BE2C (cell line): ENCODE measurements at regions not wholly inside any gene's neighbourhood (a gene's known extent, or its start where the extent isn't known, plus 50 kb on each side); places are given as distances from the start of the nearest gene placed in this dataset.

Experiments
- DNase-seq: peaks from one replicate; pipeline ENCODE4 v3.0.0-alpha.2; 2020
- H3K27me3 ChIP-seq: fragments of 250-450 bp; sonication (Bioruptor Pico); 2 replicates; pipeline ENCODE4 v1.5.1; 2020; ENCODE audit warnings: mild to moderate bottlenecking
- H3K36me3 ChIP-seq: fragments of 250-450 bp; sonication (Bioruptor Pico); 2 replicates; pipeline ENCODE4 v1.5.1; 2020; ENCODE audit warnings: mild to moderate bottlenecking
- H3K4me1 ChIP-seq: fragments of 250-450 bp; sonication (Bioruptor Pico); 2 replicates; pipeline ENCODE4 v1.5.1; 2020
- H3K4me3 ChIP-seq: 2 replicates; pipeline ENCODE4 v1.5.1; 2011; ENCODE audit warnings: low read depth, low read length
- H3K9me3 ChIP-seq: fragments of 250-450 bp; sonication (Bioruptor Pico); 2 replicates; pipeline ENCODE4 v1.5.1; 2020
- TF ChIP-seq, protein P1 (sequence below): IDR thresholded peaks from 2 replicates; pipeline ENCODE4 v1.5.1; 2012; ENCODE audit warnings: mild to moderate bottlenecking, low read depth, low read length

DNA sequence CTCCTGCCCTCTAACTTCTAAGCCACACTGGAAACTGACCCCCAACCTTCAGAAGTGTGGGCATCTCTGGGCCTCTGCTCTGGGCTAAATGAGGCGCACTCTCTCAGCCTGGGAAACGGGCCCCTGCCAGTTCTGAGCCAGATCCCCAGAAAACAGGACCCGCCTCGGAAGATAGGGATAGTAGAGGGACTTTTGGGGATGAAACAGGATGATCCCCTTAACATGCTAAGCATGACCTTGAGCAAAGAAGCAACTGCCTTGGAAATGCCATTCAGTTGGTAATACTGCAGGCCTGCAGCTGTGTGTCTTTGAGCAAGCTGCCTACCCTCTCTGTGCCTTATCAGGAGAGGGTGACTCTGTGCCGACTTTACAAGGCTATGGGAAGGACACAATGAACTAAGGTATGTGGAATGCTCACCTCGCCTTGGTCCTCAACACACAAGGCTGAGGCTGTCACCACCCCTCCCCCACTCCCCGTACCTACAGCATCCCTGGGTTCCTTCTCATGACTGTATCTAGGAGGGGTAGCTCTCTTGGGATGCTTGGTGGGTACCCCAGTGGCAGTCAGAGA lies 54.0 kb downstream of the NCOR2 start:
- no peak overlapping the region for H3K4me3 ChIP-seq
- TF ChIP-seq, protein P1, sequence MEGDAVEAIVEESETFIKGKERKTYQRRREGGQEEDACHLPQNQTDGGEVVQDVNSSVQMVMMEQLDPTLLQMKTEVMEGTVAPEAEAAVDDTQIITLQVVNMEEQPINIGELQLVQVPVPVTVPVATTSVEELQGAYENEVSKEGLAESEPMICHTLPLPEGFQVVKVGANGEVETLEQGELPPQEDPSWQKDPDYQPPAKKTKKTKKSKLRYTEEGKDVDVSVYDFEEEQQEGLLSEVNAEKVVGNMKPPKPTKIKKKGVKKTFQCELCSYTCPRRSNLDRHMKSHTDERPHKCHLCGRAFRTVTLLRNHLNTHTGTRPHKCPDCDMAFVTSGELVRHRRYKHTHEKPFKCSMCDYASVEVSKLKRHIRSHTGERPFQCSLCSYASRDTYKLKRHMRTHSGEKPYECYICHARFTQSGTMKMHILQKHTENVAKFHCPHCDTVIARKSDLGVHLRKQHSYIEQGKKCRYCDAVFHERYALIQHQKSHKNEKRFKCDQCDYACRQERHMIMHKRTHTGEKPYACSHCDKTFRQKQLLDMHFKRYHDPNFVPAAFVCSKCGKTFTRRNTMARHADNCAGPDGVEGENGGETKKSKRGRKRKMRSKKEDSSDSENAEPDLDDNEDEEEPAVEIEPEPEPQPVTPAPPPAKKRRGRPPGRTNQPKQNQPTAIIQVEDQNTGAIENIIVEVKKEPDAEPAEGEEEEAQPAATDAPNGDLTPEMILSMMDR = no peak
- H3K4me1 ChIP-seq = peaks cover 29% of the 10 kb centered on the region
- no peaks in the 10 kb centered on the region for H3K9me3 ChIP-seq
- DNase-seq = no peak
- peaks cover 11% of the 10 kb centered on the region for H3K36me3 ChIP-seq
- no peaks in the 10 kb centered on the region for H3K27me3 ChIP-seq

DNA sequence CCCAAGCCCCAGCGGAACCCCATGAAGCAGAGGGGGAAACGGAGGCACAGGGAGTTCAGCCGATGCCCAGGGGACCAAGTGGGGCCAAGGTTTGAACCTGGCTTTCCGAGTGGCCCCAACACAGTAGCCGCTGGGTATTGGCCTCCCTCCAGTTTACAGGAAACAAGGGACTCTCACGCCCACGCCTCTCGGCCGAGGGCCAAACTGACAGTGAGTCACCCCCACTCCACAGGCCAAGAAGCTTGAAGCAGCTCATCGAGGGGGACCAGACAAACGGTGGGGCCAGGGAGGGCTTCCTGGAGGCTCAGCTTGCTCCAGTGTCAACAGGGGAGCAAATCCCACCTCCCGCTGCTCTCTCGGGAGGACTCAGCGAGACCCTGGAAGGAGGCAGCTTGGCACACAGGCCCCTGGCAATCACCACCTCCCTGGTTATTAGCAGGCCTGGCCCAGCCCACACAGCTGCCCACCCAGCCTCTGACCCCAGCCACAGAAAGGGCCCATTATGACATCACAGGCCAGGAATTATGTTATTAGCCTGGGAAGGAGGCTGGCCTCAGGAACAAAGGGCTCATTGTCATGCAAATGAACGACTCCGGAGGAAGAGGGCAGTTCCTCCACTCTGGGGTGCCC lies 54.6 kb downstream of the NCOR2 start:
- TF ChIP-seq, protein P1 = no peak
- H3K36me3 ChIP-seq = peaks cover 11% of the 10 kb centered on the region
- H3K9me3 ChIP-seq = no peaks in the 10 kb centered on the region
- peak; percentile 70 for DNase-seq
- no peak overlapping the region for H3K4me3 ChIP-seq
- no peaks in the 10 kb centered on the region for H3K27me3 ChIP-seq
- peaks cover 31% of the 10 kb centered on the region for H3K4me1 ChIP-seq

DNA sequence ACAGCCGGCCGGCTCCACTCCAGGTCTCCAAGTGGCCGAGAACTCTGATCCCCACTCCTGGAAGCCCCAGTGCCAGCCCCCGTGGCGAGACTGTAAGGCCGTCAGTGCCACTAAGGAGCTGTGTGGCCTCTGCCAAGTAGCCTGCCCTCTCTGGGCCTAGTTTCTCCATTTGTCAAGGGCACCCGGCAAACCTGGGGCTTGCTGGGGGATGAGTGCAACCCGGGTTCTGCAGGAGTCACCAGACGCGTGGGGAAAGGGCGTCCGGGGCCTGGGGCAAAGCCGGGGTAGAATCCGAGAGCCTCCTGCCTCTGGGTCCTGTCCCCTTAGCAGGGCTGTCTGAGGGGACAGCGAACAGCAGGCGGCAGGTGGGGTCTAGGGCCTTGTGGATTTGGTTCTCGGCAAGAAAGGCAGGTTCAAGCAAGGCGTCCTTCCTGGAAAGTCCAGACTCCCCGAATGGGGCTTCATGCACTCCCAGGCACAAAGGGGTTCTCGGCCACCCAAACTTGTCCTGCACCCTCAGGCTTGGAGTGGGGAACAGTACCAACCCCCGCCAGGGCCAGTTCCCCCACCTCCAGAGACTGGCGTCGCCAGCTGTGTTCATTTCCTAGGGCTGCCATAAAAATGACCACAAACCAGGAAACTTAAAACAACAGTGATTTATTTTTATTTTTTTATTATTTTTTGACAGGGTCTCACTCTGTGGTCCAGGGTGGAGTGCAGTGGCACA lies 56.0 kb downstream of the NCOR2 start:
- TF ChIP-seq, protein P1 = no peak
- Histone ChIP-seq H3K4me3 (no peak overlapping the region), H3K27me3 (no peaks in the 10 kb centered on the region), H3K36me3 (peaks cover 11% of the 10 kb centered on the region), H3K9me3 (no peaks in the 10 kb centered on the region), H3K4me1 (peaks cover 38% of the 10 kb centered on the region)
- no peak for DNase-seq

DNA sequence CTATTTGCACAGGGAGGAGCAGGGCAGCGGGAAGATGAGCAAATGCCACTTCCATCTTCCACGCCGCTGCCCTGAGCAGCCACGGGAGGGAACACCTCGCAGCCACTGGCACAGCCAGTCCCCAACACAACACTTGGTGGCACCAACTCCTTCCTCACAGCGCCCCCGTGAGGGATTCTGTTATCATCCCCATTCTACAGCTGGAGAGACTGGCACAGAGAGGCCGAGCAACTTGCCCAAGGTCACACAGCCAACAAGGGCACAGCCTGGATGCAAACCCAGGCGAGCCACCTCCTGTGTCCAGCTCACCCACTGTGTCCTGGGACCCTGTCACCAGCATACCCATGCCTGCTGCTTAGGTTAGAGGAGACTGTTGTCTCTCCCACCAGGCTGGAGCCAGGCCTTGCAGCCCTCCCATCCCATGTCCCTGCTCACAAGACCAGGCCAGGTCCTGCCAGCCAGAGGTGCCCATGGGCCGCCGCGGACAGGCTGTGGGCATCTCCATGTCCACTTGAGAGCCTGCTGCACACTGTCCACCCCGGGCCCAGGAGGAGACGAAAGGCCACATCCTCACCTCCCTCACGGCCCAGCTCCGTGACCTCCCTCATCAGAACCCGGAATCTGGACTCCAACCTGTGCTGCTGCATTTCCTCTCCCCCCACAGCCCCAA lies 57.0 kb downstream of the NCOR2 start:
- Histone ChIP-seq H3K36me3 (peaks cover 7% of the 10 kb centered on the region), H3K4me1 (peaks cover 43% of the 10 kb centered on the region), H3K9me3 (no peaks in the 10 kb centered on the region), H3K27me3 (no peaks in the 10 kb centered on the region), H3K4me3 (no peak overlapping the region)
- TF ChIP-seq, protein P1 = peak; percentile 34
- DNase-seq = no peak

DNA sequence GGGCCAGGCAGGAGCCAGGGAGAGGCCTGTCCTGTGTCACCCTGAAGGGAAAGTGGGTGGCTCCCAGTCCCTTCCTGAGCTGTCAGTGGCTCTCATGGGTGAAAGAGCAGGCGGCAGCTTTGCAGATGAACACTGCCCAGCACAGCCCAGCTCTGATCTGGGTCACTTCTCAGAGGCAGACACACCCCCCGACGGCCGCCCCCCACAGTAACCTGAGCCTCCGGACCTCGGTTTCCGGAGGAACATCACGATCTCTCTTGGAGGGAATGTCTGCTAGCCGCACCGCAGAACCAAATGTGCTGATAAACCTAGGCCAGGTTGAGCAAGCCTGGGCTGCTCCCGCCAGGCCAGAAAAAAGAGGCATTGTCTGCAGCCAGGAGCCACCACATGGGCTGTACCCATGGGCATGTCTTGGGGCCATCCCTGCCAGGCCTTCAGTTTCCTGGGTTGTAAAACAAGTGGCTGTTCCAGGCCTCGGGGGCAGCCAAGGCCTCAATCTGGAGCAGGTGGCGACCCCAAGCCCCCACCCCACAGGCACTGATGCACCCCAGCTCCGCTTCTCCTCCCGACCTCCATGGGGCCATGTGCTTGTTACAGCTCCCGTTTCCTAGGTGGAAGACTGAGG lies 57.6 kb downstream of the NCOR2 start:
- DNase-seq = peak; percentile 66
- TF ChIP-seq, protein P1 = no peak
- Histone ChIP-seq H3K36me3 (peaks cover 6% of the 10 kb centered on the region), H3K4me1 (peaks cover 43% of the 10 kb centered on the region), H3K9me3 (no peaks in the 10 kb centered on the region), H3K27me3 (no peaks in the 10 kb centered on the region), H3K4me3 (no peak overlapping the region)
